ENCODE measurements at regions not wholly inside any gene's neighbourhood (a gene's known extent, or its start where the extent isn't known, plus 50 kb on each side); places are given as distances from the start of the nearest gene placed in this dataset.

DNA sequence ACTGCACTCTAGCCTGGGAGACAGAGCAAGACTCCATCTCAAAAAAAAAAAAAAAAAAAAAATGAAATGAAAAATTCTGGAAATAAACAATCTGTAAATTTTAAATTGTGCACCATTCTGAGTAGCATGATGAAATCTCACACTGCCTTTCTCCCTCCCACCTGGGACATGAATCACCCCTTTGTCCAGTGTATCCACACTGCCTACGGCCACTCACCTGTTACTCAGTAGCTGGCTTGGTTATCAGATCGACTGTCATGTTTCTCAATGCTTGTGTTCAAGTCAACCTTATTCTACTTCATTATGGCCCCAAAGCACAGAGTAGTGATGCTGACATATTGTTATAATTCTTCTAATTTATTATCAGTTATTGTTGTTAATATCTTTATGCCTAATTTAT is 58.7 kb upstream of the MTHFD1L start:
- ATAC-seq (ENCODE audit: low FRiP score in 2 of 2): no peak
- Histone ChIP-seq H3K4me3 (no peak overlapping the region), H3K4me1 (no peaks in the 10 kb centered on the region), H3K27ac (no peak overlapping the region), H3K36me3 (peaks cover 0 to 44% (median 0%) of the 10 kb centered on the region in 4 donors), H3K27me3 (no peaks in the 10 kb centered on the region), H3K9me3 (no peaks in the 10 kb centered on the region)
- TF ChIP-seq EP300 (IDR thresholded peaks at IDR 0.05) (no peak), POLR2AphosphoS5 (IDR thresholded peaks at IDR 0.05) (no peak), POLR2A (IDR thresholded peaks at IDR 0.05) (no peak)
- TF ChIP-seq, protein P1, sequence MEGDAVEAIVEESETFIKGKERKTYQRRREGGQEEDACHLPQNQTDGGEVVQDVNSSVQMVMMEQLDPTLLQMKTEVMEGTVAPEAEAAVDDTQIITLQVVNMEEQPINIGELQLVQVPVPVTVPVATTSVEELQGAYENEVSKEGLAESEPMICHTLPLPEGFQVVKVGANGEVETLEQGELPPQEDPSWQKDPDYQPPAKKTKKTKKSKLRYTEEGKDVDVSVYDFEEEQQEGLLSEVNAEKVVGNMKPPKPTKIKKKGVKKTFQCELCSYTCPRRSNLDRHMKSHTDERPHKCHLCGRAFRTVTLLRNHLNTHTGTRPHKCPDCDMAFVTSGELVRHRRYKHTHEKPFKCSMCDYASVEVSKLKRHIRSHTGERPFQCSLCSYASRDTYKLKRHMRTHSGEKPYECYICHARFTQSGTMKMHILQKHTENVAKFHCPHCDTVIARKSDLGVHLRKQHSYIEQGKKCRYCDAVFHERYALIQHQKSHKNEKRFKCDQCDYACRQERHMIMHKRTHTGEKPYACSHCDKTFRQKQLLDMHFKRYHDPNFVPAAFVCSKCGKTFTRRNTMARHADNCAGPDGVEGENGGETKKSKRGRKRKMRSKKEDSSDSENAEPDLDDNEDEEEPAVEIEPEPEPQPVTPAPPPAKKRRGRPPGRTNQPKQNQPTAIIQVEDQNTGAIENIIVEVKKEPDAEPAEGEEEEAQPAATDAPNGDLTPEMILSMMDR (IDR thresholded peaks at IDR 0.05): no peak
- 47 to 75% methylated on average over 2 of the region's 2 CpGs for WGBS, 2 donors
- DNase-seq: no peak

DNA sequence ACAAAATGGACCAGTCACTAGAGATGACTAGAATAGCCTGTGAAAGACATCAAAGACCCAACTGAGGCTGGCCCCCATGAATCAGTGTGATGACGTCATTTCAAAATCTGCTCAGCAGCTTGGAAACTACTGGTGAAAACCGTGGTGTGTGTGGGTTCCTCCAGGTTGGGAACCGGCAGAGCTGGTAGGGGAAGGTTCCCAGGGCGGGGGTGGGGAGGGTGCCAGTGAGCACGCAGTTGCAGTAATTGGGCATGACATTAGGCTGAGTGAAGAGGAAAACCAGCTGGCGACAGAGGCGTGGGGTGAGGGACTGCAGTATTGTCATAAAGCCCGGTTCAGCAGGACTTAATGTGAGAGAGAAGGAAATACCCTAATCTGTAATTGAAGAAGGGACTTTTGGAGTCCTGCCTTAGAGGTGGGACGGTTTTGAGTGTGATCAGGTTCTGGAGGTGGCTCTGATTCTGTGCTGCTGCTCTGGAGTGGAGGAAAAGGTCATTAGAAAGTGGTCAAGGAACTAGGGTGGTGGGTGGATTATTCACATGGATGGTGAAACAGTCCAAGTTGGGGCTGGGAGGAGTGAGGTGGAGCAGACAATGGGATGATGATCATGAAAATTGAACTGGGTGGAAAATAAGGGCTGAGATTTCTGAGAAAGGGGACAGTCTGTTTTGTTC is 52.0 kb upstream of the MTHFD1L start:
- peaks cover 0 to 33% (median 0%) of the 10 kb centered on the region in 4 donors for H3K36me3 ChIP-seq
- no peak overlapping the region for H3K4me3 ChIP-seq
- peak overlapping the region; percentile 42 to 58 (median 48) for H3K27ac ChIP-seq
- H3K4me1 ChIP-seq: peaks cover 8 to 20% (median 14%) of the 10 kb centered on the region in 4 donors
- H3K9me3 ChIP-seq: no peaks in the 10 kb centered on the region
- TF ChIP-seq POLR2A (IDR thresholded peaks at IDR 0.05) (no peak), POLR2AphosphoS5 (IDR thresholded peaks at IDR 0.05) (peak in 1 of 2 donors; percentile 14)
- no peak for DNase-seq
- 36 to 50% methylated on average over 9 of the region's 9 CpGs for WGBS, 2 donors
- ATAC-seq (ENCODE audit: low FRiP score in 2 of 2): peak in 1 of 2 donors; percentile 32
- H3K27me3 ChIP-seq: no peaks in the 10 kb centered on the region

DNA sequence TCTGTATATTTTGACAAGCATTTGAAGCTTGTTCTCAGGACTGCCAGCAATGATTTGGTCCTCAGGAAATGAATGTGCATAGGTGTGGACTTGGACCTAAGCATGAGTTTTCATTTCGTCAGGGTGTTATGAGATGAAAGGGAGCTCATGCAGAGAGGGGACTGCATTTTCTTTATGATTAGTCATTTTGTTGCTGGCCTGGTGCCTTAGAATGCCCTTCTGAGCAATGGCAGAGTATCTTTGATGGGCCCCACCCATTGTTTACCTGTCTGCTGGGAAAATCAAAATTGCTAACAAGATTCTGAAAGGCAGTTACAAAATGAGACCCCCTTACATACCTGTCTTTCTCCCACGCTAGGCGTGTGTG is 51.5 kb upstream of the MTHFD1L start:
- Histone ChIP-seq H3K27ac (peak overlapping the region in 3 of 4 donors; percentile 43 to 58 (median 54)), H3K36me3 (peaks cover 0 to 28% (median 0%) of the 10 kb centered on the region in 4 donors), H3K4me3 (no peak overlapping the region), H3K4me1 (peaks cover 8 to 20% (median 14%) of the 10 kb centered on the region in 4 donors), H3K9me3 (no peaks in the 10 kb centered on the region), H3K27me3 (no peaks in the 10 kb centered on the region)
- no peak for DNase-seq
- TF ChIP-seq EP300 (IDR thresholded peaks at IDR 0.05): no peak
- TF ChIP-seq POLR2AphosphoS5 (IDR thresholded peaks at IDR 0.05): peak in 1 of 2 donors; percentile 44
- ATAC-seq (ENCODE audit: low FRiP score in 2 of 2): peak in 1 of 2 donors; percentile 21
- 56 to 76% methylated on average over 3 of the region's 3 CpGs for WGBS, 2 donors
